CD4-positive, alpha-beta memory T cell (primary cell): ENCODE measurements at regions not wholly inside any gene's neighbourhood (a gene's known extent, or its start where the extent isn't known, plus 50 kb on each side); places are given as distances from the start of the nearest gene placed in this dataset.

Experiments used
- CTCF ChIA-PET: fragments of 350-600 bp; sonication (Branson Sonifier 250); formaldehyde crosslinking; loops from one replicate; lab custom pipeline; 2021; ENCODE audit warnings: inconsistent platforms; ENCODE audit not compliant: partially characterized antibody; lab: Charles Lee
- POLR2A ChIA-PET: fragments of 350-600 bp; sonication (Branson Sonifier 250); formaldehyde crosslinking; loops from one replicate; lab custom pipeline; 2021; ENCODE audit not compliant: partially characterized antibody; lab: Charles Lee
- DNase-seq, 5 donors: peaks; one replicate each; pipeline versions ENCODE4 v3.0.0 to v3.0.0-alpha.2; 2020 to 2022; ENCODE audit warnings: mixed read lengths in 1 of 5
- H3K27ac ChIP-seq: one replicate; pipeline ENCODE4 v1.7.0; 2013; ENCODE audit warnings: low read depth, low read length
- H3K27me3 ChIP-seq: 2 replicates; pipeline ENCODE4 v1.7.0; 2013; ENCODE audit warnings: mild to moderate bottlenecking, low read length, moderate library complexity; ENCODE audit not compliant: insufficient read depth
- H3K36me3 ChIP-seq: 2 replicates; pipeline ENCODE4 v1.7.0; 2013; ENCODE audit warnings: mild to moderate bottlenecking, low read length, moderate library complexity; ENCODE audit not compliant: insufficient read depth
- H3K4me1 ChIP-seq: 2 replicates; pipeline ENCODE4 v1.7.0; 2013; ENCODE audit warnings: mild to moderate bottlenecking, low read length, moderate library complexity; ENCODE audit not compliant: insufficient read depth
- H3K4me3 ChIP-seq, 2 donors: one replicate each; pipeline ENCODE4 v1.7.0; 2013; ENCODE audit warnings: low read length in 2 of 2, mild to moderate bottlenecking in 1 of 2
- H3K9me3 ChIP-seq, 2 donors: one replicate each; pipeline ENCODE4 v1.7.0; 2013; ENCODE audit warnings: low read length in 2 of 2, control low read depth in 1 of 2; ENCODE audit not compliant: control insufficient read depth in 1 of 2
- H3K27ac Mint-ChIP-seq, 7 donors: one replicate each; pipeline ENCODE4 v1.8.0; 2020 to 2021; ENCODE audit warnings: mixed read lengths in 7 of 7, mild to moderate bottlenecking in 6 of 7, inconsistent platforms in 3 of 7, moderate library complexity in 3 of 7
- H3K27me3 Mint-ChIP-seq, 2 donors: one replicate each; pipeline ENCODE4 v1.8.0; 2020 to 2021; ENCODE audit warnings: mixed read lengths in 2 of 2
- H3K36me3 Mint-ChIP-seq, 2 donors: one replicate each; pipeline ENCODE4 v1.8.0; 2020 to 2021; ENCODE audit warnings: mixed read lengths in 2 of 2, inconsistent platforms in 1 of 2, mild to moderate bottlenecking in 1 of 2
- H3K4me1 Mint-ChIP-seq, 4 donors: one replicate each; pipeline ENCODE4 v1.8.0; 2020 to 2021; ENCODE audit warnings: mixed read lengths in 4 of 4, mild to moderate bottlenecking in 1 of 4
- H3K4me3 Mint-ChIP-seq, 8 donors: one replicate each; pipeline ENCODE4 v1.8.0; 2020 to 2021; ENCODE audit warnings: mixed read lengths in 8 of 8, mild to moderate bottlenecking in 7 of 8, moderate library complexity in 6 of 8, inconsistent platforms in 3 of 8
- H3K9me3 Mint-ChIP-seq, 8 donors: one replicate each; pipeline ENCODE4 v1.8.0; 2020 to 2021; ENCODE audit warnings: mixed read lengths in 8 of 8, mild to moderate bottlenecking in 5 of 8, inconsistent platforms in 3 of 8, moderate library complexity in 1 of 8
- intact Hi-C: fragments of 100-400 bp; cut with micrococcal nuclease; formaldehyde crosslinking; loops from one replicate; pipeline ENCODE4 v1.15.1; 2023

DNA sequence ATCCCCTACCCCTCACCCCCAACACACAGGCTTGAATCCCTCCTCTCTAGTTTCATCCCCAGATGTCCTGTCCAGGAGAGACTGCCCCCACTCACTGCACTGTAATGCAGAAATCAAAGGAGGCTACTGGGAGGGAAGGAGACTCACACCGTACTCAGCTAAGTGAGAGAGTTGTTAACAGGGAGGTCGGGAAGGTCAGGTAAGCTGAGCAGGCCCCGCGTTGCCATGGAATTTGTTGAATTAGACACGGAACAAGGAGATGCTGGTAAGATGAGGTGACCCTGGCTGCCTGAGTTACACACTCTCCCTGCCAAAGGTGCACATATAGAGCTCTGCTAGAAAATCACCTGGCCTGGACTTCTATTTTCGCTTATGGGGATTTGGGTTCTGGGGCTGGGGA is 197.9 kb downstream of the NXPE2 start:
- Histone ChIP-seq H3K4me3 (no peak overlapping the region), H3K4me1 (no peaks in the 10 kb centered on the region), H3K27ac (no peak overlapping the region), H3K27me3 (no peaks in the 10 kb centered on the region), H3K36me3 (no peaks in the 10 kb centered on the region), H3K9me3 (no peaks in the 10 kb centered on the region)
- intact Hi-C loops: no loop called here
- CTCF ChIA-PET: no interaction called here
- H3K9me3 Mint-ChIP-seq: no peaks in the 10 kb centered on the region
- H3K36me3 Mint-ChIP-seq: no peaks in the 10 kb centered on the region
- H3K4me1 Mint-ChIP-seq: peaks cover 0 to 1% (median 0%) of the 10 kb centered on the region in 4 donors
- H3K4me3 Mint-ChIP-seq: no peak overlapping the region
- POLR2A ChIA-PET: no interaction called here
- DNase-seq: no peak
- no peaks in the 10 kb centered on the region for H3K27me3 Mint-ChIP-seq
- no peak overlapping the region for H3K27ac Mint-ChIP-seq

DNA sequence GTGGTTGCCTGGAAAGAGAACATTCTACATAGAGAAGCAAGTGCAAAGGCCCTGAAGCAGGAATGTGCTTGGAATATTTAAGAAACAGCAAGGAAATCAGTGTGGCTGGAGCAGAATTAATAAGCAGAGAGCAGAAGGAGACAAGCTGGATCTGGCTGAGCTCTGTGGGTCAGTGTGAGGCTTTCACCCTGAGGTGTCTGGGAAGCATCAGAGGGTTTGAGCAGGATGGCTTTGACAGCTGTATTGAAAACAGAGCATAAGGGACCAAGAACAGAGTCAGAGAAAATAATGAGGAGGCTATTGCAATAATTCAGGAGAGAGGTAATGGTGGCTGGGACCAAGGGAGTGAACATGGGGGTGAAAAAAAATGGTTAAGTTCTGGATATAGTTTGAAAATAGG is 199.6 kb downstream of the NXPE2 start:
- intact Hi-C loops: no loop called here
- Histone ChIP-seq H3K9me3 (no peaks in the 10 kb centered on the region), H3K36me3 (no peaks in the 10 kb centered on the region), H3K27me3 (no peaks in the 10 kb centered on the region), H3K4me1 (no peaks in the 10 kb centered on the region), H3K4me3 (no peak overlapping the region), H3K27ac (no peak overlapping the region)
- peaks cover 0 to 1% (median 0%) of the 10 kb centered on the region in 4 donors for H3K4me1 Mint-ChIP-seq
- ChIA-PET POLR2A (no interaction called here), CTCF (no interaction called here)
- no peaks in the 10 kb centered on the region for H3K9me3 Mint-ChIP-seq
- no peaks in the 10 kb centered on the region for H3K27me3 Mint-ChIP-seq
- H3K4me3 Mint-ChIP-seq: no peak overlapping the region
- H3K27ac Mint-ChIP-seq: no peak overlapping the region
- no peak for DNase-seq
- H3K36me3 Mint-ChIP-seq: no peaks in the 10 kb centered on the region

DNA sequence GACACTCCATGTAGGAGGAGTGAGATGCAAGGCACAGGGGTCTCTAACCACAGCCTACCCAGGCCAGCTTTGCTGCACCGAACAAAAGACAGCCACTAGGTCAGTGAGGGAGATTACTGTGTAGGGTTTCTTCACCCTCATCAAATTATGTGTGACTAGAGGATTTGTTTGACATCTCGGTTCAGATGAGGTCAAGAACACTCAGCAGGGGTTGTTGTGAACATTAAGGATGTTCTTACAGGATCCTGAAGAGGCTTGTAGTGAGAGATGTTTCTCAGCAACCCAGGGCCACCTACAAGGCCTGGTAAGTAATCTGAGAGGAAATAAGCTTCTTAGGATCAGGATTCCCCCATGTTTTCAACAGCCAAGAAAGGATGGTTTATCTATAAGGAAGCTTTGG is 202.1 kb downstream of the NXPE2 start:
- Mint-ChIP-seq H3K27me3 (no peaks in the 10 kb centered on the region), H3K9me3 (peaks cover 0 to 5% (median 2%) of the 10 kb centered on the region in 8 donors), H3K27ac (no peak overlapping the region), H3K36me3 (no peaks in the 10 kb centered on the region), H3K4me1 (peaks cover 0 to 1% (median 0%) of the 10 kb centered on the region in 4 donors), H3K4me3 (no peak overlapping the region)
- intact Hi-C loops: no loop called here
- no peak for DNase-seq
- POLR2A ChIA-PET: no interaction called here
- CTCF ChIA-PET: no interaction called here
- Histone ChIP-seq H3K36me3 (no peaks in the 10 kb centered on the region), H3K4me3 (no peak overlapping the region), H3K27ac (no peak overlapping the region), H3K9me3 (no peaks in the 10 kb centered on the region), H3K4me1 (no peaks in the 10 kb centered on the region), H3K27me3 (no peaks in the 10 kb centered on the region)

DNA sequence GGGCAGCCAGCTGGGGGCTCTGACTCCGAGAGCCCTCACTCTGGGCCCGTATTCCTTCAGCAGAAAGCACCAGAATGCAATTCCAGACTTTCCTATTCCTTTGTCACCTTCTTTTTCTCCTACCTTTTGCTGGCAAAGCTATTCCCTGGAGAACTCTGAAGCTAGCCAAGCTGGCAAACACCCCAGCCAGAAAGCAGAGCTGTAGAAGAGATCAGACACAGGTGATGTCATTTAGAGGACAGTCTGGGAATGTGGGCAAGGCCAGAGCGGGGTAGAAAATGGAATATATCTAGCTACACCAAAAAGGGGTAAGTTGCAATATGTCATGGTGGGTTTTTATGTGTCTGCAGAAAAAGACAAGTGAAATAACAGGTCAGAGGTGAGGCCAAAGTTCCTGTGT is 205.1 kb downstream of the NXPE2 start:
- Mint-ChIP-seq H3K36me3 (no peaks in the 10 kb centered on the region), H3K27me3 (no peaks in the 10 kb centered on the region), H3K4me3 (no peak overlapping the region), H3K4me1 (peaks cover 0 to 1% (median 0%) of the 10 kb centered on the region in 4 donors), H3K9me3 (peaks cover 0 to 6% (median 3%) of the 10 kb centered on the region in 8 donors), H3K27ac (no peak overlapping the region)
- no peaks in the 10 kb centered on the region for H3K4me1 ChIP-seq
- ChIA-PET CTCF (no interaction called here), POLR2A (no interaction called here)
- no peak for DNase-seq
- intact Hi-C loops: no loop called here
- H3K27ac ChIP-seq: no peak overlapping the region
- H3K27me3 ChIP-seq: no peaks in the 10 kb centered on the region
- no peaks in the 10 kb centered on the region for H3K36me3 ChIP-seq
- no peak overlapping the region for H3K4me3 ChIP-seq
- no peaks in the 10 kb centered on the region for H3K9me3 ChIP-seq

DNA sequence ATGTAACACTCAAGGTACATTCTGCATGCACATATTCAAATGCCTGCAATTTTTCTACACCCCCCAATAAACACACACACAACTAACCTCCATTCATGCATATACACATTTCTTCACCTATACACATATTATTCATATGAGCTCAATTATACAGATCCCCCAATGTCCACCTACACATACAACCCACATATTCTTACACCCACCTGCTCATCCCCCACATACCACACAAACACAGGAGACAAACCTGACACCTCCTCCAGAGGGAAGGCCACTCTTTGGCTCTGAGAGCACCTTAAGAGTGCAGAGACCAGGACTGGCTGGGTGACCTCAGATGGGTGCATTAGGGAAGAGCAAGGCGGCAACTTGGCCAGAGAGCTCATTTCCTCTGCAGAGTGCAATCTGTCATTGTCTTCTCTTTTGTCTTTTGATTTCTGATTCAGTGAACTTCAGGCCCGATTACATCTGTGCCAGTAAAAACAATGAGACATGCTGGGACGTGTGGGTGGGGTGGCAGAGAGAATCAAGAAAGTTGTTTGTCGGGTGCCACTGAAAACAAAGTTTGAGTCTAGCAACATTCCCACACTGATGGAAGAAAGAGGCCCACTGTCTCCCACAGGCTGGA is 208.4 kb downstream of the NXPE2 start:
- Mint-ChIP-seq H3K27me3 (peaks cover 0 to 2% of the 10 kb centered on the region in 2 donors), H3K9me3 (peaks cover 0 to 6% (median 3%) of the 10 kb centered on the region in 8 donors), H3K36me3 (no peaks in the 10 kb centered on the region), H3K4me1 (no peaks in the 10 kb centered on the region), H3K27ac (no peak overlapping the region), H3K4me3 (no peak overlapping the region)
- DNase-seq: no peak
- ChIA-PET POLR2A (no interaction called here), CTCF (no interaction called here)
- Histone ChIP-seq H3K4me3 (no peak overlapping the region), H3K27me3 (no peaks in the 10 kb centered on the region), H3K36me3 (no peaks in the 10 kb centered on the region), H3K4me1 (no peaks in the 10 kb centered on the region), H3K27ac (no peak overlapping the region), H3K9me3 (no peaks in the 10 kb centered on the region)
- intact Hi-C loops: no loop called here

DNA sequence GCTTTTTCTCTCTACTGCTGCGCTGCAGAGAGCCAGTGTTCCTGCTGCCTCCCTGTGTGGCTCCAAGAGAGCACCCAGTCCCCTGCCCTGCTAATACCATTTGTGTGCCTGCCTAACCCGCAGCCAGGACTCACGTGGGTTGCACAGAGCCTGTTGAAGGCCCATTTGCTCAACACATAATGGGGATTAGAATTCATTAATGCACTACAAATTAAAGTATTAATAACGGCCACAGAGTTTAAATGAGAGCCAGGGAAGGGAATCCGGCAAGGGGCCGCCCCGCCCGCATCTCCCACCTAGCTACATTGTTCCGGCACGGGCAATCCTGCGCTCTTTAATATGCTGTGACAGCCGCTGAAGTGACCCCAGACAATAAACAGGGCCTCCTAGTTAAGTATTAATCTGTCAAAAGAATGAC is 211.3 kb downstream of the NXPE2 start:
- ChIA-PET POLR2A (no interaction called here), CTCF (no interaction called here)
- H3K27me3 Mint-ChIP-seq: peaks cover 0 to 2% of the 10 kb centered on the region in 2 donors
- H3K27me3 ChIP-seq: no peaks in the 10 kb centered on the region
- H3K4me1 Mint-ChIP-seq: no peaks in the 10 kb centered on the region
- DNase-seq: no peak
- intact Hi-C loops: no loop called here
- H3K27ac ChIP-seq: no peak overlapping the region
- no peak overlapping the region for H3K4me3 Mint-ChIP-seq
- H3K4me1 ChIP-seq: no peaks in the 10 kb centered on the region
- H3K9me3 ChIP-seq: no peaks in the 10 kb centered on the region
- H3K36me3 ChIP-seq: no peaks in the 10 kb centered on the region
- H3K36me3 Mint-ChIP-seq: no peaks in the 10 kb centered on the region
- peaks cover 0 to 6% (median 3%) of the 10 kb centered on the region in 8 donors for H3K9me3 Mint-ChIP-seq
- H3K27ac Mint-ChIP-seq: no peak overlapping the region
- H3K4me3 ChIP-seq: no peak overlapping the region

DNA sequence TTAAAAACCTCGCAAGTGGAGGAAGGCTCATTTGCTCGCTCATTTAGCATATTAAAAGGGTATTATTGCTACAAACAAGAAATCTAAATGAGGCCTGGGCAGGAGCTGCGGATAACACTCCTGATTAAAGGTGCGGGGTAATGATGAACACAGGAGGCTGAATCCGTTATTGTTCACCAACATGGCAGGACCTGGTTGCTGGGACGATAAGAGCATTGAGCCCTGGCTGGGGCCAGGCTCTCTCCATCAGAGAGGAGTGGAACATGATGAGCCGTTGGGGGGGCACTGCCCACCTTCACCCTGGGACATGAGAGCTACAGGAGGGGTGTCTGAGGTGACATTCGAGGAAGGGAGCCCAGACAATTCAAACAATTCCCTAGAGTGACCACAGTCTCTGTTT is 211.7 kb downstream of the NXPE2 start:
- no peaks in the 10 kb centered on the region for H3K36me3 Mint-ChIP-seq
- POLR2A ChIA-PET: no interaction called here
- Histone ChIP-seq H3K27me3 (no peaks in the 10 kb centered on the region), H3K36me3 (no peaks in the 10 kb centered on the region), H3K27ac (no peak overlapping the region), H3K9me3 (no peaks in the 10 kb centered on the region), H3K4me1 (no peaks in the 10 kb centered on the region), H3K4me3 (no peak overlapping the region)
- intact Hi-C loops: no loop called here
- no peak overlapping the region for H3K27ac Mint-ChIP-seq
- H3K9me3 Mint-ChIP-seq: peaks cover 0 to 5% (median 3%) of the 10 kb centered on the region in 8 donors
- CTCF ChIA-PET: no interaction called here
- no peak overlapping the region for H3K4me3 Mint-ChIP-seq
- H3K4me1 Mint-ChIP-seq: no peaks in the 10 kb centered on the region
- DNase-seq: no peak
- peaks cover 0 to 2% of the 10 kb centered on the region in 2 donors for H3K27me3 Mint-ChIP-seq
